Putamen (tissue), 1 donor: ENCODE measurements at regions not wholly inside any gene's neighbourhood (a gene's known extent, or its start where the extent isn't known, plus 50 kb on each side); places are given as distances from the start of the nearest gene placed in this dataset.

ENCODE experiments used
- DNase-seq: peaks from one replicate; pipeline ENCODE4 v3.0.0-alpha.2; 2016; ENCODE audit warnings: low spot score

DNA sequence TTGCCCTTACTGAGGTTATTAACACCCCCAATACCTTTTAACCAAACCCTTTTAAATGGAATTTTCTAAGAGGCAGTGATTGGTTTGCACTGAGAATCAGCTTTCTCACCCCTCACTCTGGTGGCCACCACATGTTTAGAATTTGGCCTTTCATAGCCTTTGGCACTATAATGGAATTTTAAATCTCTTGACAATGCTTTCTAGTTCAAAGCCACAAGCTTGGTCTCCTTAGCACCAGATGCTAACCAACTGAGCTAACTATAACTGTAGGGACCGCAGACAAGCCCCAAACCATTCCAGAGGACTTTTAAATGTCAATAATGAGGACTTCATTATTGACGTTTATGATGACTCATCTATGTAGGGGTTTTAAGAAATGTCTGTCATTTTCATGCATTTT lies 238.7 kb upstream of the SNX7 start:
- DNase-seq, result no peak

DNA sequence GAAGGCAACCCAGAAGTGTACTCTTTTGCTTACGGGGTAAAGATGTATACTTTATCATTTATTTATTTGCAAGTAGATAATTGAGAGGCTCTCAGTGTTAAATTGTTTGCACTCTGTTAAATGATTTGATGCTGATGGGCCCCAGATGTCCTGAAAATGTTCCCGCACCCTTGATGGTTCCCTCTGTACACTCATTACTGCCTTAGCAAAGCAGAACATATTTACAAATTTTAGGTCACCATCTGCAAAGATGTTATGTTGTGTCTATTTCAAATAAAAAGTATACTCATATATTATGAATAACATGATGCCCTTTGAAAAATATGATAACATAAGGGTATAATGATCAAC lies 240.5 kb upstream of the SNX7 start:
- DNase-seq, result no peak

DNA sequence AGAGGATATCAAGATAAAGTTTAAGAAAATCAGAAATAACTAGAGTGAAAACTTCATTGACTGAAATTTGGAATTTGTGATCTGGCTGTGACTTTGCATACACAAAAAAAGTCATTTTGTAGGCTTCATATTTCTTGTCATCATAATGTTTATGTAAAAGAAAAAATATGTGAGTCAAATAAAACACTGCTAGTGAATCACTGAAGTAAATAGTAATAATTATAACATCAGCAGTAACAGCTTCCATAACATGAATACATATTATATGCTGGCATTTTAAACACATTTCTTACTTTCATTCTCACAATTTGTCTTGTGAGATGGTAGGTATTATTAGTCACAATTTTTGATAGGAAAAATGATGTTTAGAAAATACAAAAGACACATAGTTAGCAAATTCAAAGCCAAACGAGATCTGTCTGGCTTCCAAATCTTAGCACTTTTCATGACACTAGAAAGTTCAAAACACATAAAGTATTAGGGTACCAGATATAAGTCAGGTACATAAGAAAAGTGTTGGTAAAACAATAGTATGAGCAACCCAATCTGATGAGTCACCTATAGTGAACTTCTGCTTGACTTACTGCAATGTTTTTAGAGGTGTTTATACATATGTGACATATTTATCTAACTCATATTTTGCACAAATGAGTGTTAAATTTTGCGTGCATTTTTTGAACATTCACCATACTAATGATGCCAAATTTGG lies 241.0 kb upstream of the SNX7 start:
- no peak for DNase-seq

DNA sequence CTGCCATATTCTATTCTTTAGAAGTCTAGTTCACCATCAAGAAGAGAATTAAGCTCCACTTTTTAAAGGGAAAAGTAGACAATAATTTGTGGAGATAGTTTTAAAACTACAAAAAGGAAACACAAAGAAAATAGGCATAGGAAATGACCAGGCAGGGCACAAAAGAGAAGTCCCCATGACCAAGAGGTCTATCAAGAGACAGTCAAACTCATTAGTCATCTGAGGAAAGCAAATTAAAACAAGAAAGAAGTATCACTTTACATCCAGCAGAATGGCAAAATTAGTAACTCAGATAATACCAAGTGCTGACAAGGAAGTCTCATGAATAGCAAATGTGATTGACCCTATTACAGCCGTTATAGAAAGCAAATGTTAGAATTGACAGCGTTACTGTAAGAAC lies 243.7 kb upstream of the SNX7 start:
- no peak for DNase-seq

DNA sequence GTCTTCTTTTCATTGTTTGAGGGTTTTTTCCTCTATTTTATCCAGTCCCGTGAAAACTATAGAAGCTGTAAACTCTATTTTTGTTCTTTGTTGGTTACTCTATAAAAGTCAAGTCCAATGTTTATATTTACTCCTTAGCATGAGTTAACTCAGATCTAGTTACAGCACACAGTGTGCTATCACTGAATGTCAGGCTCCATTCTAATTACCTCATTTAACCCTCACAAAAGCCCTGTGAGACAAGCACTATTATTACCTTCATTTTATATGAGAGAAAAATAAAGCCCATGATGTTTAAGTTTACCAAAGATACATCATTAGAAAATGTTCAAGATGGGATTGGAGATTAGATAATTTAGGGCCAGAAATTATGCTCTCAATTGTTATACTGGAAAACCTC lies 251.4 kb upstream of the SNX7 start:
- no peak for DNase-seq

DNA sequence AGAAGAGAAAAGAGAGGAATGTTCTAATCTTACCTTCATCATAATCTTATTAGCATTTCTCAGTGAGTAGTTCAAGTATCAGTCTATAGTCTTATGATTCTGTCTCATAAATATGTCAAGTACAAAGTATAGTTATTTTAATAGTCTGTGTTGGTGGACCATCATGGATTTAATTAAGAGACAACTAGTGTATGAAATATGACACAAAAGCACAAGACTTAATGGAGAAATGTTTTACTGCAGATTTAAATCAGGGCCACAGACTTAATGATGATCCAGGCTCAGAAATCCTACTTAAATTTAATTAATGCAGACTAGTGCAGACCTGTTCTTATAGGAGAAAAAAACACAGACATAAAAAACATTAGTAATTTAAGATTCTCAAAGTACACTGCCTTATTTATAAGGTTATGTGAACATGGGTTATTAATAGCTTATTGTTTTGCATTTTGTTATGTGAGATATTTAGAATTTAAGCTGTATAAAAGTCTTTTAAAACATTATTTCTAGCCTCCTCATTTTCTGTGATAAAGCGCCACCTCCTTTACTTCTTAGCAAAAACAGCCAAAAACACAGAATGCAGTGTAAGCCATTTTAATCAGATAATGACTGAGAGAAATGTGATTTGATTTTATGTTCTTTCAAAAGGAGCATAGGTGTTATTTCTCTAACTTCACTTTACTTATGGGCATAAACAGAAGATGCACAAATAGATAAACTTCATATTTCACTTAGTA lies 255.0 kb upstream of the SNX7 start:
- no peak for DNase-seq

DNA sequence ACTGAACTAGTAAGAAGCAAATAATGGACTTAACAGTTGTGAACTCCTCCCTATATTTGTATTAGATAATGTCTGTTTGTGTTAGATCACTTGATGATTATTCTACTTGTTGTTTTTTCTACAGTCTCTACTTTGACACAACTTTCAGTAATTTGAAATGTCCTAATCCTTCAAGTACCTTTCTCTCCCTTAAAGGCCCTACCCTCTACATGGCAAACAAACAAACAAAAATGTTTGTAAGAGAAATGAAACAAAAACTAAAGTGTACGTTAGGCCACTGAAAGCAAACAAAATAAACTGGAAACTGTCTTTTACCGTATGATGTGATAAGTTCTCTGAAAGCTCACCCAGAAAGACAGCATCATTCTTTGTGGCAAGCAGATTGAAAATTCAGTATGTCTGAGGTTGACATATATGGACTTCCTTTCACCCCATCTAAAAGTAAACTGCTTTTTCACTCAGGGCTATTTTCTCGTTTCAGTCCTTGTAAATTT lies 255.9 kb upstream of the SNX7 start:
- no peak for DNase-seq

DNA sequence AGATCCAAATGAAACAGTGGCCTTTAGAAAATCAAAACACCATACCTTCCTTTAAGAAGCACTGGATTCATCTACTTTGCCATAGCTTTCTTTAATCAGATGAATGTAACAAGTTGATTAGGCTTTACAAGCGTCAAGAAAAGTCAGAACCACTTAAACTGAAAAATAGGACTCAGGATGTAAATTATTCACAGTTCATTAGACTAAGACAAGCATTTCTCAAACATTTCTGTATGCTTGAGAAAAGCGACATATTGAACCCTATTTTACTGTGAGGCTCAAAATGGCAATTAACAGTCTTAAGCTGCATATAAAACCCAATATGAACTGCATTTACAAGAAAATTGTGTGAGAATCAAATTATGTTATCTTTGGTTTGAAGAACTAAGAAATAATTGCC lies 256.7 kb upstream of the SNX7 start:
- DNase-seq, result no peak

DNA sequence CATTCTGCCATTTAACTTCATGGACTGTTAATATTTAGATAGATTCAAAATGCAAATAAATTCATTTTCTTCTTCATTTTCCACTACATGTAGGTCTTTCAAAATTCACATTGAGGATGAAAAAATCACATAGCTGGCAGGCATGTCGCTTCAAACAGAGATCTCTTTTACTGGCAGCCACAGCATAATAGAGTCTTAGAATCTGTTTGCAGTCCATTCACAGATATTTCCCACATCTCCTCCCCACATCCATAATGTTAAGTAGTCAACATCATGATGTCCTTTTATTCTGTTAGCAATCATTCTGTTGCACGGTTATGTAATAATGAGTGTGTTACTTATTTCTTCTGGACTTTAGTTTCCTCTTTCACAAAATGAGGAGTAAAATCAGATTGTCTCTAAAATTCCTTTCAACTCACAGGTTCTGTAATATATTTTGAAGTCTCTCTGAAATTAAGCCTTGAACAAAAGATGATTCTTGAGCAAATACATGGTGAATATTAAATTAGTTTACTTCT lies 257.5 kb upstream of the SNX7 start:
- DNase-seq, result no peak

DNA sequence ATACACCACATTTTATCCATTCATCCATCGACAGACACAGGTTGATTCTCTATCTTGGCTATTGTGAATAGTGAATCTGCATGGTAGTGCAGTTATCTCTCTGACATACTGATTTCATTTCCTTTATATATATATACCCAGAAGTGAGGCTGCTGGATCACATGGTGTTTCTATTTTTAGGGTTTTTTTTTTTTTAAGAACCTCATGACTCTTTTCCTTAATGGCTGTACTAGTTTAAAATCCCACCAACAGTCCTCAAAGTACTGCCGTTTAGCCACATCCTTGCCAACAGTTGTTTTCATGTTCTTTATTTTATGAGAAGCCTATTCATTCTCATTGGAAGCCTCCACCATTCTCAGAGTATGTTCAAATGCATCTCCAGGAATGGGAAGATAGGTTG lies 258.7 kb upstream of the SNX7 start:
- no peak for DNase-seq

DNA sequence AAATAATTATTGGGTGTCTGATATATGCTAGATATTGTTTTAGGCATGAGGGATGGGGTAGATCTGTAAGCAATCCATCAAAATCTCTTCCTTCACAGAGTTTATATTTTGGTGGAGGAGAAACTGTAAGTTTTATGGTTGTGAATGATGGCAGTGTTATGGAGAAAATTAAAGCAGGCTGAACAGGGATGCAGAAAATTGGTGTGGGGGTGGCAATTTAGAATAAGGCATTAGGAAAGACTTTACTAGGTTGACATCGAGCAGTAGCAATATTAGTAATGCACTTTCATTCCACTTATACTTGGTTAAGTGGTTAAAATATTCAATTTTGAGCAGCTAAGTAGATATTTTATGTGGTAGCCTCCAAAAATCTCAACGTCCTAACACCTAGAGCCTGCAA lies 261.1 kb upstream of the SNX7 start:
- DNase-seq, result peak; percentile 50

DNA sequence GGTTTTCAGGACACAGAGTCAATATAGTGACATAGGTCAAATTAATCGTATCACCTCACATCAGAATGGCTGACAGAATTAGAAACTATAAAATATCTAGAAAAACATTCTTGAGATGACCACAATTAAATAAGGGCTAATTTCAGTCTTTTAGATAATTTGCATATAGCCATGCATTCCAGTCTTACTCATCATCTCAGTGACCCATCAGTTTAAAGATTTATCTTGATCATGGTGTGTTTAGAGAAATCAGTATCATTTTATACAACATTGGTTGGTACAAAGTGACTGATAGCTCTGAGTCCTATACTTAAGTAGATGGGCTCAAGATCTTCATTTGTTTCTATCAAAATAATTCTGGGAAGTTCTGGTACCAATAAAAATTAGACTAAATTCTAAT lies 262.3 kb upstream of the SNX7 start:
- DNase-seq, result no peak

DNA sequence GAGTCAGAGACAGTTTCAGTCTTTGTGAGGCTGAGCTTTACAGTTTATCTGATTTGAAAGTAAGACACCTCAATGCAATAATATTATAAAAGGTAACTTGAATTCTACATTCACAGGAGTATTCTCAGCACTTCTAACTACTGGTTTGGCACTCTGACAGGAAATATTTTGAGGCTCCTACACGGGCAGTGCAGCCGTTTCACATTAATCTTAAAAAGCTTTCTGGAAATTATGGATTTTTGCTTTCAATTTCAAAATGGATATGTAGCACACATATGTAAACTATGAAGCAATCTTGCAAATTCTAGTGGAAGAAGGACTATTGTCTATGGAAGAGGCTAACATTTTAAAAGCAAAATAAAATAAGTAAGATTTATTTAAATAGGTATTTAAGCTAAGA lies 262.9 kb upstream of the SNX7 start:
- DNase-seq, result no peak

DNA sequence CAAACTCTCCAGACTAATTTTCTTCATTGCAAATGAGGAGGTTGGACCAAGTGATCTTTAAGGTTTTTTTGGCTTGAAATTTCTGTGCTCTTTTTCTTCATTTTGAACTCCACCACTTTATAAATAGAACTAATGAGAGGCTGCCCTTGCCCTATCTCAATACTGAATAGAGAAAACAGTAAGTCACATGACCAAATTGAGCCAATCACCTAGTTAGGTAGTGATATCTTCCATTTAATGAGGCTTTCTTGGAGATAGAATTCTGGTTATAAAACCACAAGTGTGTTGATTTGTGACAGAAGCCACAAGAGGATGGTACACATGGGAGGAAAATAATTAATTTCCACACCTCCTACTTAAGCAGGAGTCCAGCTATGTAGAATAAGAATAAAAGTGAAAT lies 263.4 kb upstream of the SNX7 start:
- DNase-seq, result no peak

DNA sequence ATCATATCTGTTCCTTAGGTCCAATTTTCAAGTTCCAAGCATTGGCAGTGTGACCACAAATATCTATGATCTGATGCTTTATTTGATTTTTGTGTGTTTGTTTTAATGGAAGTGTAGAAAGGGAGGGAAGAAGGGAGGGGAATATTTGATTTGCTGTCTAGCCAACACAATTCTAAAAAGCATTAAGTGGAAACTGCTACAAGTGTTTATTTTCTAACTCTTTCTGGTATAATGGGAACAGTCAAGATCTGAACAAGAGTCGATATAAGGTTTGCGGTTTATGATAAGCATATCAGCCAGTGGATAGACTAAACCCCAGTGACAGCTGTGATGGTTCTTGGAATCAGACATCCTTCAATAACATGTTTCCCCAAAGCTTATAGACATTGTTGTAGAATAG lies 267.8 kb upstream of the SNX7 start:
- no peak for DNase-seq

DNA sequence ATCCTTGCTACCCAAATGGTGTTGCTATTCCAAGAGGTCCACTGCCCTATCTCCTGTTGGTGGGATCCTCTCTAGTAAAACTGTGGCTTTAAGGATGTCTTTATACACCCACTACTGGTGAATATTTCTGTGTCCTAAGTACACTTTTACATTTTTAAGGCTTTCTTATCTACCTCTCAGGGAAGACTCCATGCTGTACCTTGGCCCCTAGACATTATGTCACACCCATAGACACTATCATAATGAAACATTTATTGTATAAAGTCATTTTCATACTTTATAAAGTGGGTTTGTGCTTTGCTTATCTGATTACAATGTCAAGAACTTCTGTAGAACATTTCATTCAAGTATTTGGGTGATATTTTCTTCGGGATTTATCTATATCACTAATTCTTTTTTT lies 270.3 kb upstream of the SNX7 start:
- no peak for DNase-seq

DNA sequence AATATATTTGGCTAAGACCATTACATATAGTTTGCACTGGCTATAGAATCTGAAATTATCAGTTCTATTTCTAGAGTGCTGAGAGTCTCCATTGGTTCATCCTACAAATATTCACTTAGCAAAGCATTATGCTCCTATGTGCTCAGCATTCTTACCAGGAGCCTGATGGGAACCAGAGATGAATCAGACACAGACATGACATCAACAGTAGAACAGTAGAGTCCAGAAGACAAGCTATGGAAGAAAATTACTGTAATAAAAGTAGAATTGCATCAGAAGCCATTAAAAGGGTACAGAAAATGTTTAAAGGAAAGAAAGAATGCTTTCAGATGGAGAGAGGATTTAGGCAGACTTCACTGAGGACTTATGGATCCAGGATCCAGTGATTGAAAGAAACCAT lies 271.7 kb upstream of the SNX7 start:
- DNase-seq, result no peak

DNA sequence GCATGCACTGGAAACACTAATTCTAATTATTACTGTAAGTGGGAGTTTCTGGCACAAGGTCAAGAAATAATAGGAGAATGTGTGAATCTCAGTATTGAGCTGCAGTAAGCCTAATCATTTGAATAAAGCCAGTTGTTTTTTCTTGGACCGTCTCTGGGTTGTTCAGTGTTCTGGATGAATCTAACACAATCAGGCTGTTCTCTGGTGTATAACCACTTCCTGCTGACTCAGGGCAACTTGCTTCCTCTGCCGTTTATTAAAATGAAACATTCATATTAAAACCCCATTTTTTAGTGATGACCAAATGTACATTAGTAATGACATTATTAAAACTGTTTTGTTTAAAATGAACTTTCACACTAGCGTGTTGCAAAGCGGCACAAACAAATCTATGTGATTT lies 273.1 kb upstream of the SNX7 start:
- peak; percentile 42 for DNase-seq

DNA sequence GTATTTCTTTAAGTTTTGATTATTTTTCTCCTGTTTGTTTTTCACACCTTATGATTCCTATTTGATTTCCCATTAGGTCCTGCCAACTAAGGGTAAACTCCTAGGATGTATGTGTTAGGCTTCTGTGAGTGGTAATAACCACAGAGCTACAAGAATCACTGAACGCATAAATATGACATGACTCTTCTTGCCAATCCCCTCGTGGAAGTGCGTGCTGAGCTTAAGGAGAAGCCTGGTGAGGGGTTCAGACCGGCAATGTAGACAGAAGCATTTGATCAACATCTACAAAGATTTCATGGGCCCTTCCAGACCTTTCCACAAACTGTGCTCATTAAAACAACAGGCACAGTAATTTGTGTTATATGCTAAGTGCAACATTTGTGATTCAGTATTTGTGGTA lies 273.8 kb upstream of the SNX7 start:
- DNase-seq, result no peak

DNA sequence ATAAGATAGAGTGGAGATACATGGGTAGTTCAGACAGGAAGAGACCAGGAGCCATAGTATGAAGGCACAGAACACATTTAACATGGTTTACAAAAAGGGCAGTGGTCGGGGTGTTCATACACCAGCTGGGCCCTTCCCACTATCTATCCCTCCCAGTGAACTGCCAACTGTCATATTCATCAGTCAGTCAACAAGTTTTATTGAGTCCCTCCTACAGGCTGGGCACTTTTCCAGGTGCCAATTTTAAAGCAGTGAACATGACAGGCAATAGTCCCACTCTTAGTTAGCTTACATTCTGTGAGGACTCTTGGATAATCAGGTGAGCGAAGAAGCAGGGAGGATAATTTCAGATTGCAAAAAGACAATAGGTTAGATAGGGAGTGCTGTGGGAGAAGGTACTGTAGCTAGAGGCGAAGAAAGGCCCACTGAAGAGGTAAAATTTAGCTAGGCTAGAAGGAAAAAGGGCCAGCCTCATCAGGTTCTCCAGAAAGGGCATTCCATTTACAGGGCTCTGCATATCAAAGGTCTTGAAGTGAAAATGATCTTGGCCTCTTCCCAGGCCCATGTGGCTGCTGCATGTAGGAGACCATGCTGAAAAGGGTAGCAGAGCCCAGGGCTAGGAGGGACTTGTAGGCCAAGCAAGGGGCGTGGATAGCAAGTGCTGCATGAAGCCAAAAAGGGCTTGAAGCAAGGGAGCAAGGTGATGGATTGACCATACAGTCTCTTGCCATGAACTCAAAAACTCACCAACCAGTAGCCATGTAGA lies 274.7 kb upstream of the SNX7 start:
- DNase-seq, result no peak

DNA sequence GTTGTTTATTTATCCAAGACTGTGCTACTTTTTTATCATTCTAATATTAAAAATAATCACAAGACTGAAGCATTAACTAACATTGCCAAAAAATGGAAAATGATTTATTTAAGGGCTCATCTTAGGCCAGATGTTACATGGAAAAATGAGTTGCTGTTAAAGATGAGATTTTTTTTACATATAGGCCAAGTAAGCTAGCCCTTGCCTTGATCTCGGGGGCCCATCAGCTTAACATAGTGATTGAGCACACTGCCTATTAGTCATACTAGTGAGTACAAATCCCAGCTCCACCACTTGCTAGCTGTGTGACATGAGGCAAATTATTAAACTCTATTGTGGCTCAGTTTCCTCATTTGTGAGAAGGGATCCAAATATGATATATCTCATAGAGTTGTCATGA lies 275.9 kb upstream of the SNX7 start:
- DNase-seq, result no peak

DNA sequence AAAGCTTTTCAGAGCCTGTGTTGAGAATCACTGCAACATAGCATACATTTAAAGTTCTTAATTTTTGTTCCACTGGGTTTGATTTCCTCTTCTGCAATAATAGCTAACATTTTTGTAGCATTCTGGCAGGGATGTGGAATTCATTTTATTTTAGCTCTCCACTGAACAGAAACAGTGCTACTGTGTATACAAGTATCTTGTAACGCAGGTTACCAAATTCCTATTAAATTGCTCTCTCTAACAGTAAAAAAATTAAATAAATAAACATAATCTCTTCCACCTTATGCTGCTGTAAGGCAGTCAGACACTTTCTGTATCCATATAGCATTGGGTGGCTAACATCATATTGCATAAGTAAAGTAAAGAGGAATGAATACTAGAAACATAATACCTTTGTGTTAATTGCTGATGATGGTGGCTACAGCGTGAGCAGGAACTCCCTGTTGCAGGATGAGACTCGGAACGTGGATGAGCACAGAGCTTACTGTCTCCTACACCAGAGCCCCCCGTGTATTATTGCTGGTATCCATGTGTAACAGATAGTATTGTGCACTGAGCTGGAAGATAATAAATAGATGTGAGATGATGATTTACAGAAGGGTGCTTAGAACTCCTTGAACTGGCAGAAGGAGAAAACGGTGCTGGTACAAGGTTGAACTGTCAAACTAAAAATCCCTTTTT lies 276.9 kb upstream of the SNX7 start:
- DNase-seq, result no peak
